Activated CD8-positive, alpha-beta memory T cell treated with anti-CD3 and anti-CD28 coated beads for 24 hours (primary cell): ENCODE measurements at regions not wholly inside any gene's neighbourhood (a gene's known extent, or its start where the extent isn't known, plus 50 kb on each side); places are given as distances from the start of the nearest gene placed in this dataset.
"Not testable (repeated sequence)": the region's sequence is repeated elsewhere in the genome, so short reads cannot be mapped to it uniquely, and the experiment has no call there.

ENCODE experiments used
- DNase-seq: peaks from one replicate; pipeline ENCODE4 v3.0.0-alpha.2; 2020

DNA sequence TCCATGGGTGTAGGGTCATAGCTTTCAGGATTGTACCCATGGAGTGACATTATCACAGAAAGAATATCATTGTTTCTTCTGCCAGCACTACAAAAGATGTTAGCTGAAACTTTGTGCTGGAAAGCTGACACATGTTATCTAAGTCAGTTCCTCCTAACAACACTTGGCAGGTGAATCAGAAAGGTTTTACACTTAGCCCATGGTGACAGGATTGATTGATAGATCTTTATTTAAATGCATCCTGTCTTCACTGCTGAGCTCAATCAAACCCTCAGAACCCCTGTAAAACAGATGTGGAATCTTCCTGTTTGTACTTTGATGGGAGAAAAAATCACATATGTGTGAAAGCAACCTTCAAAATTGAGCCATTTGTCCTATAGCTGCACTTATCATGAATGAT lies 811.5 kb upstream of the ANO3 start:
- no peak for DNase-seq

- no peak for DNase-seq
Measured at GRCh38 chr11:25527841-25528240, 804.1 kb upstream of the ANO3 start.

- no peak for DNase-seq
Measured at GRCh38 chr11:25529572-25529971, 802.4 kb upstream of the ANO3 start.

- DNase-seq = no peak
Measured at GRCh38 chr11:25535467-25536272, 796.3 kb upstream of the ANO3 start.

GRCh38 chr11:25536289-25536688 lies 795.6 kb upstream of the ANO3 start:
- DNase-seq = no peak

- DNase-seq = no peak
Measured at GRCh38 chr11:25537393-25537792, 794.5 kb upstream of the ANO3 start.

- no peak for DNase-seq
Measured at GRCh38 chr11:25547292-25547691, 784.6 kb upstream of the ANO3 start.

DNA sequence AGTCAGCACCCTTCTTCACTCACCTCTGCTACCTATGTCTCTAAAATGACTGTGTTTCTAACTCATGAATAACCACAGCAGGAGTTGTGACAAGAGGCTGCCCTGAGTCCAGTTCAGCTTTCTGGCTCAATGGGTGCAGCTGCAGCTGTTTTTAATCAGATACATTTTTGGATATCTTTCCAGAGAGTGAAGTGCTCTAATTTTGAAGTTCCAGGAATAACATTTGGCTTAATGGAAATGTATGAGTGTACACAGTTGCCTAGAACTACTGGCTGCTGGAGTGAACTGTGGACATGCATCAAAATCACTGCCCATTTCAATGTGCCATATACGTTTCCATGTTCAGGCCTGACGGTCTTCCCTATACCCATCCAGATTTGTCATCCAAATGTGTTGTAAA lies 769.5 kb upstream of the ANO3 start:
- DNase-seq = no peak

DNA sequence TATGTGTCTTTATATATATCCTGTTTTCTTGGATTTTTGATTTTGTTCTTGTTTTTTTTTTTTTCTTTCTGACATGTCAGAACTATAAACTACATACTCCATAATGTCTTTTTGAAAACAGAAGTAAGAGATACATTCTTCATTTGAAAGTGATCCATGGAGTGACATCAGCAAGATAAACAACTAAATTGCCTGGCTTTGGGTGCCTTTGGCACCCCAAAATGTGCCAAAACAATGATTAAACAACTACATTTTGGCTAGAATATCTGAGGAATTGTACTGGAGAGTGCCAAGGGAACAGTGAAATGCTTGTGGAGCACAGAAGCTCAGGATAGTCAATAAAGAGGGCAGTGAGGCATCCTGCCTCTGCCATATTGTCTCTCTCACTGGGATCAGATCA lies 766.1 kb upstream of the ANO3 start:
- no peak for DNase-seq

DNA sequence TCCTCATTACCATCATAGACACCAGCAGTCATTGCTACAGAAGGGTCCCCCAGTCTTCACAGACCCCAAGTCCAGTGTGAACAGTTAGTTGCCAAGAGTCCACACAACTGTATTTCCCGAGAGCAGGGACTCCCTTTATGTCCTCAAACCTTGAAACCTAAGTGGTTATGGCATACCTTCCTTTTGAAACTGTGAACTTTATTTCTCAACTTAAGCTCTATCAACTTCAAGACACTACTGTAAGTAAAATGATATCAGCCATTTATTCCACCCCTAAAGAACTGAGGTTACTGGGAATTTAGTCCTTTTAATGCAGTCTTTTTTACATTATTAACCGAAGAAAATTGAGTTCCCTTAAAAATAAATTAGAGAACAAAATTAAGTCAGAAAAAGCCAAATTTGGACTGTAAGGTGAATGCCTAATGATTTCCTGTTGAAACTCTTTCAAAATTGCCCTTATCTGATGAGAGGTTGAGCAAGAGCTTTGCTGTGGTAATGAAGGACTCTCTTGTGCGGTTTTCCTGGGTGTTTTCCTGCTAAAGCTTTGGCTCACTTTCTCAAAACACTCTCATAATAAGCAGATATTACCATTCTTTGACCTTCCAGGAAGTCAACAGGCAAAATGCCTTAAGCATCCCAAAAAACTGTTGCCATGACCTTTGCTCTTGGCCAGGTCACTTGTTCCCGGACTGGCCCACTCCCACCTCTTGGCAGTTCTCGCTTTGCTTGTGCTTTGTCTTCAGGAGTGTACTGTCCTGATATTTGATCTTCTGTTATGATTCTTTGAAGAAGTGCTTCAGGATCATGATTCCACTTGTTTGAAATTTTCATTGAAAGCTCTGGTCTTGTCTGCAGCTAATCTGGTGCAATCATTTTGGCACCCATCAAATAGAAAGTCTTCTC lies 765.4 kb upstream of the ANO3 start:
- no peak for DNase-seq

DNA sequence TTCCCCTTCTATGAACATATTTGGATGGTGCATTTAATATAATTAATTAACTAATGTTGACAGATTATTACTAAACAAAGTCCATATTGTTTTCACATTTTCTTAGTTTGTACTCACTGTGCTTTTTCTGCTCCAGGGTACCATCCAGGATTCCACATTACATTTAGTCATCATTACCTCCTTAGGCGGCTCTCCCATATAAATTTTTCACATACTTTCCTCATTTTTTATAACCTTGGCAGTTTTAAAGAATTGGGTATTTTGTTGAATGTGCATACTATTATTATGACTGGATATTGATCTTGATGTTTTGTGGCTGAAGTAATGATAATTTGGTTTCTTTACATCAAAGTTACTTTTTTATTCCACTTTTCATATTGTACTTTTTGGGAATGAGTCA lies 755.6 kb upstream of the ANO3 start:
- no peak for DNase-seq

GRCh38 chr11:25579554-25579953 lies 752.4 kb upstream of the ANO3 start:
- not testable (repeated sequence) for DNase-seq

GRCh38 chr11:25583596-25583995 lies 748.3 kb upstream of the ANO3 start:
- DNase-seq = no peak

GRCh38 chr11:25587496-25587895 lies 744.4 kb upstream of the ANO3 start:
- DNase-seq = no peak

- no peak for DNase-seq
Measured at GRCh38 chr11:25593221-25593620, 738.7 kb upstream of the ANO3 start.

DNA sequence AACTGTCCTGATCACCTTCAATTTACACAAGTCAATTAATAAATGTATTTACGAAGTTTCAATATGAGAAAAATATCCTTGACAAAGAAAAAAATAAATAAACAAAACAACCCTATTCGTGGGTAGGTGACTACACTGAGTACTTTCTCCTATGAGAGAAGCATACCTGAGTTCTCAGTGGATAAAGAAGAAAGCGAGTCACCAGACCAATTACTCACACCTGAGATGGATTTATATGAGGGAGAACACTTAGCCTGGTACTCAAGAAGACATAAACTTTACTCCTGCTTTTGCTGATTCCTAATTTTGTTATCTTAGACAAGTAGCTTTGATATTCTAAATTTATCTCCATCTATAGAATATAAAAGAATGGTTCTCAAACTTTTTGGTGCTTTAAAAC lies 735.2 kb upstream of the ANO3 start:
- no peak for DNase-seq

DNA sequence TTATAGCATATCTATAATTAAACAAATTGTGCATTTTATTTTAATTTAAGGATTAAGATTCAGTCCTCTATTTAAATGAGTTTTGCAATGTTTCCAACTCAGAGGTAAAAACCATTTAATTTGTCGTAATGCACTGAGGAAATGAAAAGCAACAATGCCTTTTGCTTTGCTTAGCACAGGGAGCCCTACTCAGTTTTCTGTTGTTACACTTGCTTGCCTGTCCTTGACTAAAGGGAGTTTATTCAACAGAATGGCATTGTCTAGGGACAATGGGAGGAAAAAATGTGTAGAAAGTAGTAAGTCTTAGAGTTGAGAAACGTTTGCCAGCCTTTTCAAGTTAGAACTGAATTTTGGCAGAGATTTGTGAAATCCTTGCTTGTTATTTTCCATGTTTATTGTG lies 734.2 kb upstream of the ANO3 start:
- no peak for DNase-seq

DNA sequence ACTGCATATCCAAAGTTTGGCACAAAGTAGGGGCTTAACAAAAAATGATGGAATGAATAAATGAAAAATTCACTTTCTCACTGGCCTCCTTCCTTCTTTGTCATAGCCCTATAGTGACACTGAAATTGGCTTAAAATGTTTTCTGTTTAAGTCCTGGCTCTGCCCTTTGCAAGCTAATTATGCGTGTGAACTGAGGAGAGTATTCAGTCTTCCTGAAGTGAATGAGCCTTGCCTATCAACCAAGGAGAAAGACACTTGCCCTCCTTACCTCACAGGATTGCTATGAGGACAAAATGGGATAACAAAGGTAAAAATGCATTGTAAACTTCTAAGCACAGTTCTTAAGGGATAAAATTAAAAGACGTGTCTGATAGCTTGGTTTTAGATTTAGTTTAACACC lies 729.8 kb upstream of the ANO3 start:
- DNase-seq = no peak

- DNase-seq = no peak
Measured at GRCh38 chr11:25602959-25603358, 729.0 kb upstream of the ANO3 start.

DNA sequence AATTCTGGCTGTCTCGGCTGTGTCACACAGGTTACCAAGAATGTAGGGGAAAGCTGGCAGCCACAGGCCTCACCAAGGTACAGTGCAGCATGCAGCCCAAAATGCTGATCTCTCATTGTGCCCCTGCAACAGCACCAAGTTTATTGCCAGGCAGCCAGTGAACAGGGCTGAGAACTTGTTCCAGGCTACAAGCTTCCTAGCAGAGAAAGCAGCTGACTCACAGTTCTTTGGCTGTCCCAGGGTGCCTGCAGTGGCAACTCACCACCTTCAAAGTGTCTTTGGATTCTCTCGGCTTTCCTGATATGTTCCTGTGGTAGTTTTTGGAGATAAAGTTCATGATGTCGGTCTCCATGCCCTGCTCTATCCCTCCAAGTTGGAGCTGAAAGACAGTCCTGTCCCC lies 719.1 kb upstream of the ANO3 start:
- DNase-seq = no peak

DNA sequence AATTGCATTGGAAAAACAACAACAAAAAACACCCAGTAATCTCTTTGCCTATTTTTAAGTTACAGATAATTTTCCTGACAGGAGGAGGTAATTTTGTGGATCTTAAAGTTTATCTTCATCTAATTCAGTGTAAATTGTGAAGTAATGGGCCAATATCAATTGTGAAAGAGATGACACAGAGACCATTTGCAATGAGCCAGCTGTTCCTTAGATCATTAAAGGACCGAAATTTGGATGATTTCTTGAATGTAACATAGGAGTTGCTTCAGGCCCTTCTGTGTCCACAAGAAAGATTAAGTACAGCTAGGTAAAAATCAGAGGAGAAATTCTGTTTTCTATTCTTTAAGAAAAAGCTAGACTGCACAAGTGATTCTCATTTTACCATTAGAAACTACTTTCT lies 718.5 kb upstream of the ANO3 start:
- no peak for DNase-seq

DNA sequence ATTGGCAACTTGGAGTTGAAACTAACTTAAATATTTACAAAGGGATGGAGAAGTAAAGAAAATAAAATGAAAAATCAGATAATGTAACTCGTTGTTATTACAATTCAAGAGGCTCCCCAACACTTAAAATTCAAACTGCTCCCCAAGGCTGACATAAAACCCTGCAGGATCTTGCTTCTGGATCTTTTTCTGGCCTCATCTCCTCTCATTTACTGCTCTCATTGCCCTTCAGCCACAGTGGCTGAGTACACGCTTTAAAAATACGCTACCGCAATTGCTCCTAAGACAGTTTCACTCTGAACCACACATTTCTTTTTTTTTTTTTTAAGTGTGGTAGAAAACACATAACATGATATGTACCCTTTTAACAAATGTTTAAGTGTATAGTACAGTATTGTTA lies 718.1 kb upstream of the ANO3 start:
- DNase-seq = no peak

DNA sequence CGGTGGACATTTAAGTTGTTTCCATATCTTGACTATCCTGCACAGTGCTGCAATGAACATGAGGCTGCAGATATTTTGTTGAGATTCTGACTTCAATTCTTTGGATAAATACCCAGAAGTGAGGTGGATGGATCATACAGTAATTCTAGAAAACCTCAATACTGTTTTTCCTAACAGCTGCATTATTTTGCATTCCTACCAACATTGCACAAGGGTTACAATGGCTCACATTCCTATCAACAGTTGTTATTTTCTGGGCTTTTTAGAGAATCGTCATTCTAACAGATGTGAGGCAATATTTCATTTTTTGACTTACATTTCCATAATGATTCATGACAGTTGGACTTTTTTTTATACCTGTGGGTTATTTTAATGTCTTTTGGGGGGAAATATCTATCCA lies 716.9 kb upstream of the ANO3 start:
- no peak for DNase-seq

GRCh38 chr11:25615841-25616240 lies 716.1 kb upstream of the ANO3 start:
- DNase-seq = no peak
